HepG2 (cell line): ENCODE measurements at regions not wholly inside any gene's neighbourhood (a gene's known extent, or its start where the extent isn't known, plus 50 kb on each side); places are given as distances from the start of the nearest gene placed in this dataset.

Experiments used
- FOXK2 ChIP-seq: fragments of 450-650 bp; IDR thresholded peaks from 2 replicates; pipeline ENCODE4 v1.6.1; 2016
- TOE1 ChIP-seq: sonication (generic); formaldehyde crosslinking; IDR thresholded peaks from 2 replicates; pipeline ENCODE4 v1.4.0; 2020; ENCODE audit warnings: mild to moderate bottlenecking, missing genetic modification reagents
- ZKSCAN1 ChIP-seq: fragments of 150-350 bp; IDR thresholded peaks from 2 replicates; pipeline ENCODE4 v1.6.1; 2014; ENCODE audit warnings: low read length
- ZNF3 ChIP-seq: IDR thresholded peaks from 2 replicates; pipeline ENCODE4 v1.7.0; 2017; ENCODE audit warnings: inconsistent platforms
- ZZZ3 ChIP-seq: sonication (generic); formaldehyde crosslinking; IDR thresholded peaks from 2 replicates; pipeline ENCODE4 v1.4.0; 2020; ENCODE audit warnings: missing genetic modification reagents, mild to moderate bottlenecking, borderline replicate concordance
- TF ChIP-seq, protein P1 (sequence below): sonication (generic); formaldehyde crosslinking; IDR thresholded peaks from 2 replicates; pipeline ENCODE4; 2020; ENCODE audit warnings: missing genetic modification reagents, mild to moderate bottlenecking, borderline replicate concordance

GRCh38 chr14:66359500-66359899, 126.7 kb upstream of the CCDC196 start:
- TF ChIP-seq ZZZ3 (CRISPR knock-in tag) (no peak), ZNF3 (CRISPR knock-in tag) (no peak), FOXK2 (no peak), ZKSCAN1 (no peak), TOE1 (no peak)
- TF ChIP-seq, protein P1, sequence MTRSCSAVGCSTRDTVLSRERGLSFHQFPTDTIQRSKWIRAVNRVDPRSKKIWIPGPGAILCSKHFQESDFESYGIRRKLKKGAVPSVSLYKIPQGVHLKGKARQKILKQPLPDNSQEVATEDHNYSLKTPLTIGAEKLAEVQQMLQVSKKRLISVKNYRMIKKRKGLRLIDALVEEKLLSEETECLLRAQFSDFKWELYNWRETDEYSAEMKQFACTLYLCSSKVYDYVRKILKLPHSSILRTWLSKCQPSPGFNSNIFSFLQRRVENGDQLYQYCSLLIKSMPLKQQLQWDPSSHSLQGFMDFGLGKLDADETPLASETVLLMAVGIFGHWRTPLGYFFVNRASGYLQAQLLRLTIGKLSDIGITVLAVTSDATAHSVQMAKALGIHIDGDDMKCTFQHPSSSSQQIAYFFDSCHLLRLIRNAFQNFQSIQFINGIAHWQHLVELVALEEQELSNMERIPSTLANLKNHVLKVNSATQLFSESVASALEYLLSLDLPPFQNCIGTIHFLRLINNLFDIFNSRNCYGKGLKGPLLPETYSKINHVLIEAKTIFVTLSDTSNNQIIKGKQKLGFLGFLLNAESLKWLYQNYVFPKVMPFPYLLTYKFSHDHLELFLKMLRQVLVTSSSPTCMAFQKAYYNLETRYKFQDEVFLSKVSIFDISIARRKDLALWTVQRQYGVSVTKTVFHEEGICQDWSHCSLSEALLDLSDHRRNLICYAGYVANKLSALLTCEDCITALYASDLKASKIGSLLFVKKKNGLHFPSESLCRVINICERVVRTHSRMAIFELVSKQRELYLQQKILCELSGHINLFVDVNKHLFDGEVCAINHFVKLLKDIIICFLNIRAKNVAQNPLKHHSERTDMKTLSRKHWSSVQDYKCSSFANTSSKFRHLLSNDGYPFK (CRISPR knock-in tag), result no peak
